ENCODE measurements at regions not wholly inside any gene's neighbourhood (a gene's known extent, or its start where the extent isn't known, plus 50 kb on each side); places are given as distances from the start of the nearest gene placed in this dataset.

DNA sequence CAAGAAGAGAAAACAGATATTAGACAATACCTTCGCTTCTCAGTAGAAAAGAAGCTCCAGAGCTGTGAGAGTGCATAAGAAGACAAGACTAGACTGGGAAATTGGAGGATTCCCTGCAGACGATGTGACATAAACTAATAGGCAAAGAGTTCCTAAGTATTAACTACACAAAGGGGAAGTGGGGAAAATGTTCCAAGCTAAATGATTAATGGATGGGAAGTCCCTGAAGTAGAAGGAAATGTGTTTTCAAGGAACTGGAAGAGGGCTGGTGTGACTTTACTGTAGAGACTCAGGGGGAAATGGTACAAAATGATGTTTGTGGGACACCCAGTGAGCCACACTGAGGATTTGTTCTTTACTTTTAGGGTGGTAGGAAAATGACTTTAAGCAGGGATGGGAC is 69.7 kb upstream of the DCLK2 start:
- TF ChIP-seq, protein P1, sequence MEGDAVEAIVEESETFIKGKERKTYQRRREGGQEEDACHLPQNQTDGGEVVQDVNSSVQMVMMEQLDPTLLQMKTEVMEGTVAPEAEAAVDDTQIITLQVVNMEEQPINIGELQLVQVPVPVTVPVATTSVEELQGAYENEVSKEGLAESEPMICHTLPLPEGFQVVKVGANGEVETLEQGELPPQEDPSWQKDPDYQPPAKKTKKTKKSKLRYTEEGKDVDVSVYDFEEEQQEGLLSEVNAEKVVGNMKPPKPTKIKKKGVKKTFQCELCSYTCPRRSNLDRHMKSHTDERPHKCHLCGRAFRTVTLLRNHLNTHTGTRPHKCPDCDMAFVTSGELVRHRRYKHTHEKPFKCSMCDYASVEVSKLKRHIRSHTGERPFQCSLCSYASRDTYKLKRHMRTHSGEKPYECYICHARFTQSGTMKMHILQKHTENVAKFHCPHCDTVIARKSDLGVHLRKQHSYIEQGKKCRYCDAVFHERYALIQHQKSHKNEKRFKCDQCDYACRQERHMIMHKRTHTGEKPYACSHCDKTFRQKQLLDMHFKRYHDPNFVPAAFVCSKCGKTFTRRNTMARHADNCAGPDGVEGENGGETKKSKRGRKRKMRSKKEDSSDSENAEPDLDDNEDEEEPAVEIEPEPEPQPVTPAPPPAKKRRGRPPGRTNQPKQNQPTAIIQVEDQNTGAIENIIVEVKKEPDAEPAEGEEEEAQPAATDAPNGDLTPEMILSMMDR (conservative IDR thresholded peaks at IDR 0.05; ENCODE audit: low read length): no peak
- no peak for TF ChIP-seq EZH2phosphoT487 (IDR thresholded peaks at IDR 0.05; ENCODE audit: borderline replicate concordance)
